GM18502 (cell line): ENCODE measurements at regions not wholly inside any gene's neighbourhood (a gene's known extent, or its start where the extent isn't known, plus 50 kb on each side); places are given as distances from the start of the nearest gene placed in this dataset.
"Not testable (repeated sequence)": the region's sequence is repeated elsewhere in the genome, so short reads cannot be mapped to it uniquely, and the experiment has no call there.

Source experiments
- ATAC-seq: cut with Tn5 transposase; IDR thresholded peaks from one replicate; pipeline ENCODE4 v1.9.1; 2021; ENCODE audit warnings: mild to moderate bottlenecking; ENCODE audit not compliant: unreplicated experiment, poor library complexity

DNA sequence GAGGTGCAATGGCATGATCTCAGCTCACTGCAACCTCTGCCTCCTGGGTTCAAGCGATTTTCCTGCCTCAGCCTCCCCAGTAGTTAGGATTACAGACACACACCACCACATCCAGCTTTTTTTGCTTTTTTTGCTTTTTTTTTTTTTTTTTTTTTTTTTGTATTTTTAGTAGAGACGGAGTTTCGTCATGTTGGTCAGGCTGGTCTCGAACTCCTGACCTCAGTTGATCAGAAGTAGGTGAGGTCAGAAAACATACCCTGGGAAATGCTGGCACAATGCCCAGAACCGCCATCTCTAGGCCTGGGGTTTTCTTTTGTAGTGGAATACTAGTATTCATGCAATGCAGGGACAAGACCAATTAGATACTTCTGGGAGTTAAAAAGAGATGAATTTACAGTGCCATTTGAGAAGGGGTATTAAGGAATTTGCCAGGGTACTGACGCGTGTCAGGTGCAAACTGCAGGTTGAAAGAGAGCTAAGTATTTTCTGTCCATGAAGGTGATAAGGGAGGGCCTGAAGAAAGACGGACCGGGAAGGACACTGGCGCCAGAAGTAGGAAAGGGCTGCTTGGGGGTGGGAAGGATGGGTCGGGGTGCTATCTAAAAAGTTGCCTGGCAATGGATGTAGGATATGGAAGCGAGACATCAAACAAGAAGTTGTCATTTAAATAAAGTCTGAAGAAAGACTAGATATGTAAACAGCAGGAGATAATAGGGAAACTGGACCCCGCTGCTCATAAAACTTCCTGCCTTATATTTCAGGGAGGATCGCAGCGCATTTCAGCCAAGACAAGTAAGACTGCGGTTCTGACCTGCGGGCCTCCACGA lies 95.8 kb downstream of the PPIAL4G start:
- not testable (repeated sequence) for ATAC-seq

DNA sequence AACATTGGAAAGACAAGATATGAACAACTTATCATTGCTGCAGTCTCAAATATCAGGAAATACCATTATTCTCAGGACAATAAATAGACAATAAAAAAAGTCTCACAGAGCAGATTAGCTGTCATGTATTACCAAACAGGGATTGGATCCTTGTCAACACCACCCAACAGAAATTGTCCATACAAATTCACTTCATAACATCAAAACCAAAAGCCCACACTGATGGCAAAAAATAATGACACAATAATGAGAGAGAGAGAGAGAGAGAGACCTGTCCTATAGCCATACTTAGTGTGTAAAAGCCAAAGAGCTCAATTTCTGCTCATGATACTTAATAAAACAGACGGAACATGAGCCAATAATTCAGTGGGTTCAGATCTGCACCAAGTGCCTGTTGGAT lies 96.5 kb downstream of the PPIAL4G start:
- ATAC-seq = no peak

DNA sequence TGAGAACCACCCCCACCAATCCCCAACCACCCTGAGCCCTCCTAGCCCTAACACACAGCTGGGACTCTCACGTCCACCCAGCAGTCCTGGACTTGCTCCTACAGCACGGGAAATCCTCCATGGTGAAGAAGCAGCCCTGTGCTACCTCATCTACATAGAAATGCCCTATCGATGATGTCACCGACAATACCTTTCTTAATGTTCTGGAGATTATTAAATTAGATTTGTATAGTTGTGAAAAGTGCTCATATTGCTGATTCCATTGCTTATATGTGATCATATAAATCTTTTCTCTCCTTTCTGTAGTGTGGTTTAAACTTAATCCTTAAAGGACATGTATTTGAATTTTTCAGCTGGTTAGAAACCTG lies 97.1 kb downstream of the PPIAL4G start:
- not testable (repeated sequence) for ATAC-seq

DNA sequence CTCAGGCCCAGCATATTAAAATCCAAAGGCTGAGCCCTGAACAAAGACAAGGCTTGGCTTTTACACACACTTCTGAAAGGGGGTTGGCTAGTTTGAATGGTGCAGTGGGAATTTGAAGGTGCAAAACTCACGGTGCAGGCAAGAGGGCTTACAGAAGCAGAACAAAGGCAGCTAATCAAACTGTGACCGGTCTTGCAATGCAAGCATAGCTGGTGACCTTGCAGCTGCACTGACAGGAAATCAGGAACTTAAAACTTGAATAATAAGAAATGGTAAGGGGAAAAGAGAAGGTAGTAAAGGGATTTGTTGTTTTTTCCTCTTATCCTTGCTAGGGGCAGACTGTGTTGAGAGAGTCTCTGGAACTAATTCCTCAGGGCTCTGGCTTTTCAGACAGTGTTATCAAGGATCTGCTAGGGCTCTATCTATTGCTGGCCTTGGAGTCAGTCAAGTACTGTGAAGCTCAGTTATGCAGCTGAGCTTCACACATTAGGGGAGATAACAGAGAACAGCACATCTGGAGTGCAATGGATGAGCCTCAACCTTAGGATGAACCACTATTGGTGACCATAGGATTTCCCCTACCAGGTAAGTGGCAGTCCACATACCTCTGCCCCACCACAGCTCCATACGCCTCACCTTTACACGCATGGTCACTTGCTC lies 97.6 kb downstream of the PPIAL4G start:
- ATAC-seq = no peak

DNA sequence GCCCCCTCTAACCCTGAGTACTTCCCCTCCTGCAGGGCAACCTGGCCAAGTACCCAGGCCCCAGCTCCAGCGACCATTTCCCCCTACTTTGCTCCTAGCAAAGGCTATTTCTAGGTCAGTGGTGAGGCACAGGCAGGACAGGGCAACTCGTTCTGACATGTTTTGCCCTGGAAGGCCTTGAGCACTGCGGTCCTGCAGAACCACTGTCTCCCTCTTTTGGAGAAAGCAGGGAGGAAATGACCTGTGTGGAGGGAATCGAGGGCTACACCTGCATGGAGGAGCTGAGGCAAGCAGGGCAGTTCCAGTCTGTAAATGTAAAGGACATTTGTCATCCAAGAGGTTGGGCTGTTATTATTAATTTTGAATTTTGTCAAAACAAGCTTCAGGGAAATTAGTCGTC lies 99.1 kb downstream of the PPIAL4G start:
- no peak for ATAC-seq

DNA sequence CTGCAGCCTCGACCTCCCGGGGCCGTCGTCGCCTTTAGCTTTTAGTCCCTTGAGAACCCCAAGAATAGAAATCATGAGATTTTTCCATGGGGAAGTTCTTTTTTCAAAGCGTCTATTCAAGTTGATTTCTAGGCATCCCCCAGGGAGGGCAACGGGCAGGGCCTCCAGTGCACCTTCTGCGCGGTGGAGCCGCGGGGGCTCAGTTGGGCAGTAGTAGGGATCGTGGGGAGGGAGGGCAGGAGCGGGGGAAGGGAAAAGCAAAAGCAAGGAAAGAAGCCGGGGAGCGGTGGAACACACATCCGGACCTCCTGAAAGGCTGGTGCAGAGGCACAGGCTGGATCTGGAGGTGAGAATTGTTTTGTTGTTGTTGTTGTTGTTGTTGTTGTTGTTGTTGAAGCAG lies 103.4 kb downstream of the PPIAL4G start:
- no peak for ATAC-seq

DNA sequence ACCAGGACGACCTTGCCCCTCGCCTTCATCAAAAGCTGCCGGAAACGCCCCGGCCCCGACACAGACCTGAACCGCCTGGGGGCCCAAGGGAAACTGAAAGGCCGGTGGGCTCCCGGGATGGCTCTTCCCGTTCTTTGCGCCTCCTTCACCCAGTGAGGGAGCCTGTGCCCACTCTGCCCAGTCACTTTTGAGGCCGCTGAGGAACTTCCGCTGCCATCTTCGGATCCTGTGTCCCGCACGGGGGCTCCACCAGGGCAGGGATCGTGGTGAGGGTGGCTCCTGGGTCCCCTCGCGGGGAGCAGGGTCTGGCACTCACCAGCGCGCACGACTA lies 104.0 kb downstream of the PPIAL4G start:
- ATAC-seq = no peak

DNA sequence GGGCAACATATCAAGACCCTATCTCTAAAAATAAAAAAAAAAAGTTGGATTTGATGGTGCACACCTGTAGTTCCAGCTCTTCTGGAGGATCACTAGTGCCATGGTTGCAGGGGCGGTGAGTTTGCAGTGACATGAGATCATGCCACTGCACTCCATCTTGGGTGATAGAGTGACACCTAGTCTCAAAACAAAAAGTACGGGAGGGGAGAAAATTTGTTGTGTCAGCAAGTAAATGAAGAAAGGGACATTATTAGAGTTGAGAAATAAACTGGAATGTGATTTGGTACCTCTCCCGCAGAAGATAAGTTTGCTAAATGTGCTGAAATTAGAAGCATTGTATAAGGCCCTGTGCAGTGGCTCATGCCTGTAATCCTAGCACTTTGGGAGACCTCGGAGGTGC lies 105.1 kb downstream of the PPIAL4G start:
- ATAC-seq = not testable (repeated sequence)

DNA sequence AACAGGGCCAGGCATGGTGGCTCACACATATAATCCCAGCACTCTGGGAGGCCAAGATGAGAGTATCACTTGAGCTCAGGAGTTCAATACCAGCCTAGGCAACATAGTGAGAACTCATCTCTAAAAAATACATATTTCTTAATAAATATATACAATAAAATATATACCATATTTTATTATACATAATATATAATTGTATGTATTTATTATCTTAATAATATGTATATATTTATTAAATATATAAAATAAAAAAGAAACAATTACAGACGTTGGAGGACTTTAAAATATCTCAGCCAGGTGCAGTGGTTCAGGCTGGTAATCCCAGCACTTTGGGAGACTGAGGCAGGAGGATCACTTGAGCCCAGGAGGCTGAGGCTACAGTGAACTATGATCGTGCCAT lies 106.1 kb downstream of the PPIAL4G start:
- ATAC-seq = not testable (repeated sequence)

DNA sequence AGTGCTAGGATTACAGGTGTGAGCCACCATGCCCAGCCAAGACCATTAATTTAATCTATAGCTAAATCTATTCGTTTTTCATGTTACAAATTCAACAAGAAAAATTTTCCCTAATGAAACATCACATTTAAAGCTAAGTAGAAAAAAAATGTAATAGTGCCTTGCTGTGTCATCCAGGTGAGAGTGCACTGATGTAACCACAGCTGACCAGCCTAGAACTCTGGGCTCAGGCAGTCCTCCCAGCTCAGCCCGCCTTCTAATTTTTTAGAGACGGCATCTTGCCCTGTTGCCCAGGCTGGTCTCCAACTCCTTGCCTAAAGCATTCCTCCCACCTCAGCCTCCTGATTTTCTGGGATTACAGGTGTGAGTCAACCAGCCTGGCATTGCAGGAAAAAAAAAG lies 109.0 kb downstream of the PPIAL4G start:
- no peak for ATAC-seq

DNA sequence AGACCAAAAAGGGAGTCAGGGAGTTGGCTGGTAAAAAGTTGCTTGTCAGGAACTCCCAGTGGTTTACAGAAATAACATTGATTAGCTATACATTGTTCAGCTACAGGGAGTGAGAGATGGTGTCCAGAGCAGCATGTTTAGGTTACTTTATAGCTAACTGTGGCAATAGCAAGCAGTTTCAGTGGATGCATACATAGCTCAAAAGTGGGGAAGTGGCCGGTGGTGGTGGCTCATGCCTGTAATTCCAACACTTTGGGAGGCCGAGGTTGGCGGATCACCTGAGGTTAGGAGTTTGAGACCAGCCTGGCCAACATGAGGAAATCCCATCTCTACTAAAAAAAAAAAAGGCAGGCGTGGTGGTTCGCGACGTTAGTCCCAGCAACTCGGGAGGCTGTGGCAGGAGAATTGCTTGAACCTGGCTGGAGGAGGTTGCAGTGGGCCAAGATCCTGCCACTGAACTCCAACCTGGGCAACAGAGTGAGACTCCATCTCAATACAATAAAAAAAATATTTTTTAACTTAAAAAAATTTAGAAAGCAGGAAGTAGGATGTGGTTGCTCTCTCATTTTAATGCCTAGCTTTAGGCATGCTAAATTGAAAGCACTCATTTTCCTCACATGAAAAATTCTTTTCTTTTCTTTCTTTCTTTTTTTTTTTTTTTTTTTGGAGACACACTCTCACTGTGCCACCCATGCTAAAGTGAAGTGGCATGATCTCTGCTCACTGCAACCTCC lies 109.7 kb downstream of the PPIAL4G start:
- no peak for ATAC-seq

DNA sequence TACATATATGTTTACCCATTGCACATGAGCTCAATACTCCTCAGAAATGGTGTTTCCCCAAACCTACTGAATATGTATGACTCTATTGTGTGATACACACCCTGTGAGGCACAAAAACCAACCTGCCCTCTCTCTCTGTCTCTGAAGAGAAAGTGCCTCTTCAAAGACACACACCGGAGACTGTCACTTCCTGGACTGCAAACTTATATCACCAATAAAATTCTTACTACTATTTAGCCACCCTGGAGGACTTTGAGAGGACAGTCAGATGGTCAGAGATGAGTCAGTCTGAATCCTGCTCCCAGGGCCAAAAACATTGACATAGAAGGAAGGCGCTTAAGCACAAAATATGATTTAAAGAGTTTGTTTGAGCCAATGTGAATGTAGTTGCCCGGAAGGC lies 110.4 kb downstream of the PPIAL4G start:
- no peak for ATAC-seq

DNA sequence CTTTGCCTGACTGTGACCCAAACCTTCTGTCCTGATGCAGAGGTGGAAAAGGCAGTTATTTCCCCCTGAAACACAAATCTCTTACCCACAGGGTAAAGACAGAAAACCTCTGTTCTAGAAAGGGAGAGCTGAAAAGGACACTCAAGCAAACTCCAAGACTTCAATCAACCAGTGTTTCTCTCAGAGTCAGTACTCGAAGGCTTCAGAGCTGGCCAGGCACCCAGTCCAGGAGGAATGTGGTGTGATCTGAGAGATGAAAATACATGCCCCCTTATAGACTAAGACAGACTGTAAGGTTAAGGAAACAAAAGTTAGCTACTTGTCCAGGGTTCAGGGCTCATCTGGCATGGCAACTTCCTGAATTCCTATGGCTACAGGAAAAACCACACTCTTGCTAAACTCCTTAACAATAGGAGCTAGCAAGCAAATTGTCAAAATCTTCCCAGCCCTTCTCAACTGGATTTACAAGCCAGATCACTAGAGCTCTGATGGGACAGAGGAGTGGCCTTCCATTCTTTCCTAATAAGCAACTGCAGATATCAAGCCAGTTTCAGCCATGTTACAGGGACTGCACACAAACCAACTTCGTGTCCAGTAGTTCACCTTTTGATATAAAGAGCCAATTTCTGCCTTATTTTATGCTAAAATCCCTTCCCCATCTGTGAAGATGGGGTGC lies 110.9 kb downstream of the PPIAL4G start:
- ATAC-seq = not testable (repeated sequence)

DNA sequence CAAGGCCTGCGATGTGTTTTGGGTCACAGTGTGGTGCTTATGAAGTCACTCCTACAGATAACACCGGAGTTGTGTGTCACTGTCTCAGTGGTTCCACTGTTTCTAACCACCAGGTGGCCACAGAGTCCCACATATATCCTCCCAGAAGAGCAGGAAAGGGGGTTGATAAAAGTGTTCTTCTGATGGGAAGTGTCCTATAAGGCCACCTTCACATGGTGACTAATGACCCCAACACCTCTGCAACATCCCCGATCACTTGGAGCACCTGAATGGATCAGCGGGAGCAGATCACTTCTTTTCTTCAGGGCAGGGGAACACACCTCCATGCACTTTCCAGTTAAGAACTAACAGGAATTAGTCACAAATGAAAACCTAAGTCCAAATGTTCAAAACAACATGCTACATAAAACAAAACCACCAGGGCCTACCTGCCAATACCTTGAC lies 111.5 kb downstream of the PPIAL4G start:
- ATAC-seq = not testable (repeated sequence)

DNA sequence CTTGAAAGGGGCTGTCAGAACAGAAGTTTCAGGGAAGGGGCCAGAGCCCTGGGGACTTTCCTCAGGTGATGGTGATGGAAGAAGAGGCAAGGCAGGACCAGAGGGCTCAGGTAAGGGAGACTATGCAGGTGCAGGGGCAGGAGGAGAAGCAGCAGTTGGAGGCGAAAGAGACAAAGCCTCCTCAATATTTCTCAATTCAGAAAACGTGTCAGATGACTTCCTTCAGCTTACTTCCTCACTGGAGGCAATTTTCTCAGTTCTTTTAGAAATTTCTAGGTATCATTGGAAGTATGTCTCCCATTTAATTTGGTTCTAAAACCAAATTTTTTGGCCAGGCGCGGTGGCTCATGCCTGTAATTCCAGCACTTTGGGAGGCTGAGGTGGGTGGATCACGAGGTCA lies 112.4 kb downstream of the PPIAL4G start:
- ATAC-seq = not testable (repeated sequence)

DNA sequence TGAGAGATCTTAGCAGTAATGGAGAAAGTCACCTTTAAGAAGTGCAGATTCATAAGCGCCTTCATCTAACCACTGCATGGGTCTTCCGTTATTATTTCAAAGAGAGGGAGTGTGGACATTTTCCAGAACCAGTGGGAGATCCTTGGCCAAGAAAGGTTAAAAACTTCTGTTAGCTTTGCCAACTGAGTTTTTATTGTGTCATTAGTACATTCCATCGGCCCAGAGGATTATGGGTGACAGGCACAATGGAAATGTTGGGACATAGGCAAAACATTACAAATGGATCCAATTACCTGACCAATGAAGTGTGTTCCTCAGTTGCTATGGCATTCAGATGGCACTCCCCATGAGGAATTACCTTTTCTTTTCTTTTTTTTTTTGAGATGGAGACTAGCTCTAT lies 115.5 kb downstream of the PPIAL4G start:
- ATAC-seq = no peak

DNA sequence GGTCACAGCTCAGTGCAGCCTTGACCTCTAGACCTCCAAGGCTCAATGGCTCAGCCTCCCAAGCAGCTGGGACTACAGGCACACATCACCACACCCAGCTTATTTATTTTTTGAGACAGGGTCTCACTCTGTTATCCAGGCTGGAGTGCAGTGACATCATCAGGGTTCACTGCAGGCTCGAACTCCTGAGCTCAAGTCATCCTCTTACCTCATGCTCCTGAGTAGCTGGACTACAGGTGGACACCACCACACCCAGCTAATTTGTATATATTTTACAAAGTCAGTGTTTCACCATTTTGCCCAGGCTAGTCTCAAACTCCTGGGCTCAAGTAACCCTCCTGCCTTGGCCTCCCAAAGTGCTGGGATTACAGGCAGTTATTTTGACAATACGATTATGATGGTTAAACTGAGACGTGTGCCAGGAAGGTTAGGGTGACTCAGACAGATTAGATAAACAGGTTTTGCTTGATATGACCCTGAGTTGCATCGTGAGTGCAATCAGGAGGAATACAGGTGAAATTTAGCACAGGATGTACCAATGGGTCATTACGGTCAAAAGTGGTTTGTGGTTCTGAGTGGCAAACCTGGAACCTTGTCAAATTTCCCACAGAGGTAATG lies 116.9 kb downstream of the PPIAL4G start:
- ATAC-seq = not testable (repeated sequence)

DNA sequence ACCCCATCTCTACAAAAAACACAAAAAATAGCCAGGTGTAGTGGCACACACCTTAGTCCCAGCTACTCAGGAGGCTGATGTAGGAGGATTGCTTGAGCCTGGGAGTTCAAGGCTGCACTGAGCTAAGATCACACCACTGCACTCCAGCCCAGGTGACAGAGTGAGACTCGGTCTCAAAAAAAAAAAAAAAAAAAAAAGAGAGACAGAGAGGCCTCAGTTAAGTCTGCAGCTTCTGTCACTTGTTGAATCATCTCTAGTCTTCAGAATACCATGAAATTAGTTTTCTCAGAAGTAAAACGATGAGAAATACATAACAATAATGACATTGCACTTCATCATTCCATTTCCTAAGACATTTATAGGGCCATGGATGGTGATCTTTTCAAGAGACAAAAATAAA lies 118.0 kb downstream of the PPIAL4G start:
- ATAC-seq = not testable (repeated sequence)

DNA sequence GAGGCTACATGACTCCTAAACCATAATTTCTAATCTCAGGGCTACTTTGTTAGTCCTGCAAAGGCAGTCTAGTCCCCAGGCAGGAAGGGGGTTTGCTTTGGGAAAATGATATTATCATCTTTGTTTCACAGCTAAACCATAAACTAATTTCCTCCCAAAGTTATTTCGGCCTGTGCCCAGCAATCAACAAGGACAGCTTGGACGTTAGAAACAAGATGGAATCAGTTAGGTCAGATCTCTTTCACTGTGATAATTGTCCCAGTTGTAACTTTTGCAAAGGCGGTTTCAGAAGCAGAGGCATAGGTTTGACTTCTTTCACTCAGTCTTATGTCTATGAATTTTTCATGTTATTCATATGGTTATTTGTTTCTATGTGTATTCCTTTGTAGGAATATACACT lies 119.1 kb downstream of the PPIAL4G start:
- ATAC-seq = not testable (repeated sequence)

DNA sequence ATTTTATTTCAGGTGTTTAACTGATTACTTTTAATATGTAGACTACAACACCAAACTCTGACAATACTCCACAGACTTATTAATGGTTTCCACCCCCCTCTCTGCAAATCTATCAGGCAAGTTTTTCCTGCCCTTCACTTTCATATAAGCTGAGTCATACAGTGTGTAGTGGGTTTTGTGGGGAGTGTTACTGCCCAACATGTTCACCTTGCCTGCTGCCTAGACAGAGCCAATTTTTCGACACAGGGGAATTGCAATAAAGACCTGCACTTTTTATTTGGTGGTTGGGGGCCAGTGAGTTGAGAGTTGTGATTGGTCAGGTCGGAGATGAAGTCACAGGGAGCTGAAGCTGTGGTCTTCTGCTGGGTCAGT lies 119.7 kb downstream of the PPIAL4G start:
- ATAC-seq = no peak
